EH (cell line): ENCODE measurements at regions not wholly inside any gene's neighbourhood (a gene's known extent, or its start where the extent isn't known, plus 50 kb on each side); places are given as distances from the start of the nearest gene placed in this dataset.
A peak's percentile ranks its signal among the peaks of the same experiment; 100 is the strongest.
"Not testable (repeated sequence)": the region's sequence is repeated elsewhere in the genome, so short reads cannot be mapped to it uniquely, and the experiment has no call there.

Experiments used
- DNase-seq: peaks from one replicate; pipeline ENCODE4 v3.0.0-alpha.2; 2015; ENCODE audit warnings: low read depth

- no peak for DNase-seq
These were observed 51.9 kb upstream of the NMUR2 start for GRCh38 chr5:152456815-152457443.

GRCh38 chr5:152462021-152462721, 57.1 kb upstream of the NMUR2 start:
- DNase-seq: no peak

GRCh38 chr5:152464048-152464447, 59.0 kb upstream of the NMUR2 start:
- DNase-seq: no peak

GRCh38 chr5:152465140-152465539, 60.1 kb upstream of the NMUR2 start:
- no peak for DNase-seq

DNA sequence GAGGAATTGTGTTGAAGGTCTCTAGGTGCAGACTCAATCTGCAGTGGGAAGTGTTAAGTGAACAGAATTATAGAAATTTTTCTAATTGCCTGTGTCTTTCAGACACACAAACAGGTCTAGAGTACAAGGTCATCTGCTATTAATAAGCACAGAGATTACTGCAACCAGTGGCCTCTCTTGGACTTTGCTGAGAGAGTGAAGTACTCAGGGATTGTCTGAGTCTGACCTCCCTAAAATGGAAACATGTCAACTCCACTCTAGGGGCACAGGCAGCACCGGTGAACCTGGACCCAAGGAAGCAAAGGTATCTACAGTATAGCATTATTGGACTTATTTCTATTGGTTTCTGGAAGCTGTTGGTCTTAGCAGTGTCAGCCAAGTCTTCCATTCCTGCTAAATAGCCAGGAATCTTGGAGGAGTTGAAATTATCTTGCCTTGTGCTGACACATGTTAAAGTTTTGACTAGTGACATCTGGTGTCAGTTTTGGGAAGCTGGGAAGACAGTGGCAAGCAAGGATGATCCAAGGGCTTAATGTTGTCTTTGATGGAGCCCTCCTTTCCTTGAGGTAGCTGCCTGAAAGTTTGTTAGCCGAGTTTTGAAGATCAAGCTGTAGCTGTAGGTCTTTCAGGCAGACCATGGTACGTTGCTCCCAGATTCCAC, 61.1 kb upstream of the NMUR2 start:
- no peak for DNase-seq

DNA sequence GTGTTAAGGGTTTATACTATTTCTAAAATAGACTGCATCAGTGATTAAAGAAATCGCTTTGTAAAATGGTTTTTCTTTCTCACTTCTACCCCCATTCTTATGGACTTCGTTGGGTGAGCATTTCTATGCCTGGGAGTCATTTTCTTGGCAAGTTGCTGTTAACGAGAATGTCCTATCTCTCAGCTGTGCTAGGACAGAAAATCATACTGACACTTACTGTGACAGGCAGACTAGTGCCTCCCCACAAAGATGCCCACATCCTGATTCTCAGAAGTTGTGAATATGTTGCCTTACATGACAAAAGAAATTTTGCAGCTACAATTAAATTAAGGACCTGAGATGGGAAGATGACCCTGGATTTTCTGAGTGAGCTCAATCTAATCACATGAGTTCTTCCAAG, 65.1 kb upstream of the NMUR2 start:
- DNase-seq: no peak

DNA sequence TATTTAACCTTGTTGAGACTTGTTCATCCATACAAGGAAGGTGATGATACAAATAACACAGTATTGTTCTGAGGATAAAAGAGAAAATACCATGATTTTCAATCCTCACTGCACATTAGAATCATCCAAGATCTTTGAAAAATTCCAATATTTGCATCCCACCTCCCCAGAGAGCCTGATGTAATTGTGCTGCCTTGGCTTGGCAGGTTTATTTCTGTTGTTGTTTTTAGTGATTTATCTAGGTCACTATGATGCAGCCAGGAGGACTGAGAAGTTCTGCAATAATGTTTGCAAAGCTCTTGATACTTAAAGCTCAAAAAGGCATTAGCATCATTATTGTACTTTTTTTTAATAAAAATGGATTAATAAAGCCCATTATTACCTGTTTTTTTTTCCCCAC, 67.0 kb upstream of the NMUR2 start:
- DNase-seq: no peak

- no peak for DNase-seq
These were observed 69.9 kb upstream of the NMUR2 start for GRCh38 chr5:152474961-152475360.

GRCh38 chr5:152477536-152477935, 72.5 kb upstream of the NMUR2 start:
- DNase-seq: no peak

- DNase-seq: not testable (repeated sequence)
These were observed 74.8 kb upstream of the NMUR2 start for GRCh38 chr5:152479866-152480265.

DNA sequence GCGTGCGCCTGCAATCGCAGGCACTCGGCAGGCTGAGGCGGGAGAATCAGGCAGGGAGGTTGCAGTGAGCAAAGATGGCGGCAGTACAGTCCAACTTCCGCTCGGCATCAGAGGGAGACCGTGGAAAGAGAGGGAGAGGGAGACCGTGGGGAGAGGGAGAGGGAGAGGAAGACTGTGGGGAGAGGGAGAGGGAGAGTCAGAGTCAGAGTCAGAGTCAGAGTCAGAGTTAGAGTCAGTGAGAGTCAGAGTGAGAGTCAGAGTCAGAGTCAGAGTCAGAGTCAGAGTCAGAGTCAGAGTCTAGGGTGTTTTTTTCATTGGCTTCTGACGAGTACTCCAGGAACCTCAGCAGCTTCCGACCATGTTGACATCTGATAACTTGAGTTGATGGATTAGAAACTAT, 75.6 kb upstream of the NMUR2 start:
- DNase-seq: not testable (repeated sequence)

- no peak for DNase-seq
These were observed 82.1 kb upstream of the NMUR2 start for GRCh38 chr5:152487130-152487529.

GRCh38 chr5:152488869-152489268, 83.8 kb upstream of the NMUR2 start:
- no peak for DNase-seq

GRCh38 chr5:152499814-152500535, 94.9 kb upstream of the NMUR2 start:
- no peak for DNase-seq

- no peak for DNase-seq
These were observed 96.2 kb upstream of the NMUR2 start for GRCh38 chr5:152501294-152501693.

DNA sequence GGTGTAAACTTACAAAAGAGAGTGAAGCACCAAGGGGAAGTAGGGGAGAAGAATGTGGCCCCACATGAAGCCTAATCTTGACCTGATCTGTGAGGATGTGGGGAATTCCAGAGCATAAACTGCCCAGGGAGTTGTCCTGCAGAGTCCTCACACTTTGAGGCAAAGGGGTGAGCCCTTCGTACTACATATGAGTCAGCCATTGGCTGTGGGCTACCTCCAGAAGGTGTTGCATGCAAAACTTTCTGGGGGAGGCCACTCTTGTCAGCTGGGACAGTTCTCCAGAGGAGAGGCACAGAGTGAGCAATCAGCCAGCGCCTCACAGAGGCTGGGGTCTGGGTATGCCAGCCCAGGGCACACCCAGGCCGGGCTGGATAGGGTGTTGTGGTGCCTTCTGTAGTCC, 98.1 kb upstream of the NMUR2 start:
- DNase-seq: no peak

DNA sequence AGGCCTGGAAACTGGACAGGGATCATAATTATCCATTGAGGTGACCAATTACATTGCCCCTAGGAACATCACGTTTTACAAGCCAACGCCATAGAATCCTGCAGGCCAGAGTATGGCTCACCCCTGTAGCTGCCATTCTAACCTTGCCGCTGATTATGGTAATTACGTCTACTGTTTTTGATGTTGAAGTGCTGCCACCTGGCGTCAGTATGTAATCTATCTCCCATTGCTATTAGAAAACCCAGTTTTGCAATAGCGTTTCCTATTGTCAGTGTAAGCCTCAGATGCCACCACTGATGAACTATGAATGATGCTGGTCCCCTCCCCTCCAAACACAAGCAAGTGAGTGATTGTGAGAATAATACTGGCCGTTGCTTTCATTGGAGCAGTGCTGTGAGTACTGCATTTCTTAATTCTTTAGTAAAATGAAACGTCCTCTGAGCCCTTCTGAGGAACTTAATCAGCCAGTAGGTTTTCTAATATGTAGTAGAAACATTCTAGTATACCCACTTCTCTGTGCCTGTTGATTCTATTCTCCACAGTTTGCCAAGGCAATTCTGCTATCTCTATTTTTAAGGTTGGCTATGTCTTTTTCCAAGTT, 100.5 kb upstream of the NMUR2 start:
- peak; percentile 56 for DNase-seq

DNA sequence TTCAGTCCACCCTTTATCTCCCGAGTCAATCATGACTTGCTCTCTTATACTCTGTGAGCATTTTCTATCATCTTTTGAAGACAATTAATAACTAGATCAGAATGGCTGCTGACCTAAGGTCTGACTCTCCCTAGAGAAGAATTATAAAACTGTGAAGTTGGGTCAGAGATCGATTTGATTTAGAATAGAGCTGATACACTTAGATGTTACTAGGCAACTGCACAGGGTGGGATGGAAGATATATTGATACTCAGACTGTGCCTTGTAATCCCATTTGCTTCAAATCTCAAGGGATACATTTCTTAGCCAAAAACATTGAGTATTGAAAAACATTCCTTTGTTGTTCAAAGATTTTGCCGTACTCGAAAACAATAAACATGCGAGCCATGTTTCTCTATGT, 106.0 kb upstream of the NMUR2 start:
- DNase-seq: no peak

DNA sequence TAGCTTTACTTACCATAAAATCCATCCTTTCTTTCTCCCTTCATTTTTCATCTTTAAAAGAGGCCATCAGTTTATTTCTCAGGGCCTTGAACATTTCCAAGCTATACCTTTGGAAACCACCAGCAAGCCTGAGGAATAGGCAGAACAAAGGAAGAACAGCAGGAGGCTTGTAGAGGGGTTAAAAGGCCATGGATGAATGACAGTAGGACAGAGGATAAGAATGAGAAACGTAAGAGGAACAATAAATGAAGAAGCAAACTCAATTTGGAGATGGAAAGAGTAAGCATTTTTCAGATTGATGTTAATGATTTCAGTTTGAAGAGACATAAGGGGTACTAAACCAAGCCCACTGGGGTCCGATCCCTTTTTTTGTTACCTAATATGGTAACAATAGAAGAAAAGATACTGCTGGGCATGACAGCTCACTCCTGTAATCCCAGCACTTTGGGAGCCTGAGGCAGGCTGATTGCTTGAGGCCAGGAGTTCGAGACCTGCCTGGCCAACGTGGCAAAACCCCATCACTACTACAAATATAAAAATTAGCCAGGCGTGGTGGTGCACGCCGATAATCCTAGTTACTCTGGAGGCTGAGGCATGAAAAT, 106.6 kb upstream of the NMUR2 start:
- DNase-seq: no peak

DNA sequence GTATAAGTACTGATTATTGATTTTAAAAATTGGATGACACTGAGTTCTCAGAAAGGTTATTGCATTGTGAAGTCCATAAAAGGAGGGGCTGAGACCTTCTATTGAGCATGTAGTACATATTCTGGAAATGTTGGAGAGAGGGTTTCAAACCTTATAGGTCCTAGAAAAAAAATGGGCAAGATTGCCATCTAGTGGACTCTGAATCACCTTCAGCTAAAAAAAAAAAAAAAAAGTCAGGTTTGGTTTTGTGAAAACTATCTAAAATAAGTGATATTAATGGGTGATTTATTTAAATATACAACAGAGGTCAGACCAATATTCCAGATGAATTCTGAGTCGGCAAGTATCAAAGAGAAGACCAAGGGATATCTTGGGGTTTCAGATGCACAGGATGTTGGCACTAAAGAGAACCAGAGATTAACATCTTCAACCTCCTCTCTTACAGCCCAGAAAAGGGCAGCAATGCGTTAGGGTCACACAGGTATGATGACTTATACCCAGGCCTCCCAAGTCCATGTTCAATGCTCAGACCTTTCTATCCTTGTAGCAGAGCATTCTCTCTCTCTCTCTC, 109.8 kb upstream of the NMUR2 start:
- peak; percentile 30 for DNase-seq

DNA sequence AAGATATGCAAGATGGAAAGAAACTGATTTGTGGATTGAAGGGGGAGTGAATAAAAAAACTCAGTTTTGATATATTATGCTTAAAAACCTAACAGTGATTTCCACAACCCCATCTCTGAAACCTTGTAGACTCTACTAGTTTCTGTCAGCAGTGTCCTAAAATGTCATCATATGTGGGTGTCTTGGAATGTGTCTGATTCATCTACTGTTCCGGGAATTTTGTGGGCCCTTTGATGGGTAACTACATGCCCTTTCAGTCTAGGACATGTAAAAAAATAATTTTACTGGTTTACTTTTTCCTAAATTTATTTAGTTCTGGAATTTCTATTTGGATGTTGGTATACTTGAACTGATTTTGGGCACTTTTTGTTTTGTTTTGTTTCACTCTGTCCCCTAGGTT, 118.9 kb upstream of the NMUR2 start:
- DNase-seq: peak; percentile 5
